ENCODE measurements at regions not wholly inside any gene's neighbourhood (a gene's known extent, or its start where the extent isn't known, plus 50 kb on each side); places are given as distances from the start of the nearest gene placed in this dataset.

DNA sequence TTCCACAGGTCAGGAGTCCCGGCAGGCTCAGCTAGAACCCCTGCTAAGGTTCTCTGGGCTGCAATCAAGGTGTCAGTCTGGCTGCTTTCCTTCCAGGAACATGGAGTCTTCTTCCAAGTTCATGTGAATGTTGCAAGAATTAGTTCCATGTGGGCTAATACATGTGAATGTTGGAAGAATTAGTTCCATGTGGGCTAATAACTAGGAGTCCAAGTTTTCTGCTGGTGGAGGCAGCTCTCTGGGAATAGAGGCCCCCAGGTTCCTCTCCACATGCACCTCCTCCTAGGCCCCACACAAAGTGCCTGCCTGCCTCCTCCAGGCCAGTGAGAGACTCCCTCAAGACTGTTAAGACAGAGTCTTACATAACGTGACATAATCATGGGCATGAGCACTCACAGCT lies 140.8 kb upstream of the SLC35G4 start (continued):
- TF ChIP-seq, protein P1, sequence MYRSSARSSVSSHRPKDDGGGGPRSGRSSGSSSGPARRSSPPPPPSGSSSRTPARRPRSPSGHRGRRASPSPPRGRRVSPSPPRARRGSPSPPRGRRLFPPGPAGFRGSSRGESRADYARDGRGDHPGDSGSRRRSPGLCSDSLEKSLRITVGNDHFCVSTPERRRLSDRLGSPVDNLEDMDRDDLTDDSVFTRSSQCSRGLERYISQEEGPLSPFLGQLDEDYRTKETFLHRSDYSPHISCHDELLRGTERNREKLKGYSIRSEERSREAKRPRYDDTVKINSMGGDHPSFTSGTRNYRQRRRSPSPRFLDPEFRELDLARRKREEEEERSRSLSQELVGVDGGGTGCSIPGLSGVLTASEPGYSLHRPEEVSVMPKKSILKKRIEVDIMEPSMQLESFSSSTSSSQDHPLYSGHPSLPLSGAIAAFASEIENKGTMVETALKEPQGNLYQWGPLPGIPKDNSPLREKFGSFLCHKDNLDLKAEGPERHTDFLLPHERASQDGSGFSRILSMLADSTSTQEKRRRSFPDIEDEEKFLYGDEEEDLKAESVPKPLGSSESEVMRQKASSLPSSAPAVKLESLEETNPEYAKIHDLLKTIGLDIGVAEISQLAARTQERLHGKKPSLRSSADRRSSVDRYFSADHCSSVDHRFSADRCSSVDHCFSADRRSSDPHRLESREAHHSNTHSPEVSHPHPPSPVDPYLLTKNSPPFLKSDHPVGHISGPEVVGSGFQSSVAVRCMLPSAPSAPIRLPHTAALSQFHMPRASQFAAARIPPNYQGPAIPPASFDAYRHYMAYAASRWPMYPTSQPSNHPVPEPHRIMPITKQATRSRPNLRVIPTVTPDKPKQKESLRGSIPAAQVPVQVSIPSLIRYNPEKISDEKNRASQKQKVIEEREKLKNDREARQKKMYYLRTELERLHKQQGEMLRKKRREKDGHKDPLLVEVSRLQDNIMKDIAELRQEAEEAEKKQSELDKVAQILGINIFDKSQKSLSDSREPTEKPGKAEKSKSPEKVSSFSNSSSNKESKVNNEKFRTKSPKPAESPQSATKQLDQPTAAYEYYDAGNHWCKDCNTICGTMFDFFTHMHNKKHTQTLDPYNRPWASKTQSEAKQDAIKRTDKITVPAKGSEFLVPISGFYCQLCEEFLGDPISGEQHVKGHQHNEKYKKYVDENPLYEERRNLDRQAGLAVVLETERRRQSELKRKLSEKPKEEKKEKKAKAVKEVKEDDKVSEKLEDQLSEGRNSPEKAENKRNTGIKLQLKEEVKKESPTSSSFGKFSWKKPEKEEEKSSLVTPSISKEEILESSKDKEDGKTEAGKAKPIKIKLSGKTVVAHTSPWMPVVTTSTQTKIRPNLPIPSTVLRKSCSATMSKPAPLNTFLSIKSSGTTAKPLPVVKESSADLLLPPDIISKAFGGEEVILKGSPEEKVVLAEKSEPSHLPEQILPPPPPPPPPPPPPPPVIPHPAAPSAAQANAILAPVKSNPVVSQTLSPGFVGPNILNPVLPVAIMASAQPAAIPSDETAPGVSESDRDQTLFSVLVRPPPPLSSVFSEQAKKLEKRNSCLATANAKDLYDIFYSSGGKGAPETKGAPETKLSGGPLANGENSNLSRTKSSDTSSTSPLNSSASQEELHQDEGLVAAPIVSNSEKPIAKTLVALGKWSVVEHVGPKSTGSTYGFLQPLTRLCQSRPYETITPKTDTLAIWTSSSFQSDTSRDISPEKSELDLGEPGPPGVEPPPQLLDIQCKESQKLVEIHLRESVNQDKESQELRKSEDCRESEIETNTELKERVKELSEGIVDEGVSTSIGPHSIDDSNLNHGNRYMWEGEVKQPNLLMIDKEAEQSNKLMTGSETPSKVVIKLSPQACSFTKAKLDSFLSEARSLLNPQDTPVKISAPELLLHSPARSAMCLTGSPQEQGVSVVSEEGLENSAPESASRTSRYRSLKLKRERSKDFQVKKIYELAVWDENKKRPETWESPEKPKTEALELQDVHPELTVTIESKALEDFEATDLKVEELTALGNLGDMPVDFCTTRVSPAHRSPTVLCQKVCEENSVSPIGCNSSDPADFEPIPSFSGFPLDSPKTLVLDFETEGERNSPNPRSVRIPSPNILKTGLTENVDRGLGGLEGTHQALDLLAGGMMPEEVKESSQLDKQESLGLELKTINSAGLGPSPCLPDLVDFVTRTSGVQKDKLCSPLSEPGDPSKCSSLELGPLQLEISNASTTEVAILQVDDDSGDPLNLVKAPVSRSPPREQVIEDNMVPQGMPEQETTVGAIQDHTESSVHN (IDR thresholded peaks at IDR 0.05; ENCODE audit: borderline replicate concordance in 1 of 2, low read depth in 1 of 2), result no peak
- TF ChIP-seq BMI1 (IDR thresholded peaks at IDR 0.05; ENCODE audit: low read length), result no peak

DNA sequence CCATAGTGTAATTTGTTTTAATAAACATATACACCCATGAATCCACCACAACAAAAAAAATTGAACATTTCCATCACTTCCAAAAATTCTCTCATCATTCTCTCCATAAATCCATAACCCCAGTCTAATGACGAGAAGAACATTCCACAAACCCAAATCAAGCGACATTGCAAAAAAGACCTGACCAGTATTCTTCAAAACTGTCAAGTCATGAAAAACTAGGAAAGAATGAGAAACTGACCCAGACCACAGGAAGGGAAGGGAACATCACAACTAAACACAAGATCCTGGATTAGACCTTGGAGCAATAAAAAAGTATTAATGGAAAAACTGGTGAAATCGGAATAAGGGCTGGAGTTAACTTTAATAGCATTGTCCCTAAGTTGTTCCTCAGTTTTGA lies 141.3 kb upstream of the SLC35G4 start:
- 0% methylated on average over 3 of the region's 3 CpGs for WGBS (ENCODE audit: insufficient coverage, low coverage, missing lambda C conversion rate)
- Histone ChIP-seq H2AFZ (ENCODE audit: low read depth, low read length) (no peak overlapping the region), H3K27me3 (ENCODE audit: control insufficient read depth in 2 of 2, insufficient read depth in 2 of 2, low read length in 2 of 2) (no peaks in the 10 kb centered on the region; a peak in 1 of 5 replicates), H3K9me1 (ENCODE audit: control insufficient read depth, insufficient read depth, low read length) (no peaks in the 10 kb centered on the region), H3K9ac (ENCODE audit: insufficient read depth in 1 of 2, low read depth in 2 of 2, low read length in 2 of 2) (no peak overlapping the region), H3K4me1 (replicated peaks in 1 of 2; ENCODE audit: control insufficient read depth in 2 of 2, insufficient read depth in 2 of 2, low read length in 2 of 2) (no peaks in the 10 kb centered on the region), H4K20me1 (replicated peaks; ENCODE audit: control insufficient read depth, insufficient read depth, low read length) (no peaks in the 10 kb centered on the region), H3K9me3 (replicated peaks; ENCODE audit: control insufficient read depth, insufficient read depth, low read depth, low read length) (no peaks in the 10 kb centered on the region), H3K4me2 (ENCODE audit: insufficient read depth, low read length) (no peak overlapping the region), H3K27ac (ENCODE audit: extremely low read depth, low read depth, low read length) (no peak overlapping the region), H3K4me3 (no peak overlapping the region), H3K36me3 (ENCODE audit: control insufficient read depth, insufficient read depth, low read length) (no peaks in the 10 kb centered on the region), H3K79me2 (ENCODE audit: control insufficient read depth, insufficient read depth, low read length) (no peaks in the 10 kb centered on the region)
- ChIA-PET POLR2A (no interaction called here), CTCF (ENCODE audit: low intra/inter-chr PET ratio) (no interaction called here)
- peak; percentile 76 for TF ChIP-seq C11orf30 (IDR thresholded peaks at IDR 0.05; ENCODE audit: low read depth)
- TF ChIP-seq ZNF316 (IDR thresholded peaks at IDR 0.05), result peak; percentile 88
- TF ChIP-seq MAFF (IDR thresholded peaks at IDR 0.05; ENCODE audit: low read length), result peak; percentile 49
- TF ChIP-seq SNIP1 (IDR thresholded peaks at IDR 0.05; ENCODE audit: low read depth), result no peak
- no peak for TF ChIP-seq TSC22D4 (tag; IDR thresholded peaks at IDR 0.05)
- peak; percentile 46; the same call in 1 of the 2 replicates for TF ChIP-seq MAFK (IDR thresholded peaks at IDR 0.05; ENCODE audit: low read length)
- no peak for TF ChIP-seq E2F3 (CRISPR knock-in tag; IDR thresholded peaks at IDR 0.05)
- peak; percentile 73 for TF ChIP-seq MAFG (tag; conservative IDR thresholded peaks at IDR 0.05)
- ATAC-seq, result no peak
- in situ Hi-C loops (cut with MboI) (no loop called here), intact Hi-C loops (cut with micrococcal nuclease) (no loop called here)
- no peak for DNase-seq (ENCODE audit: extremely low read depth in 1 of 4, low spot score in 3 of 4)
- BruUV-seq (replicated peaks), result no TSS peak
- FAIRE-seq, result no peak

Data from K562 (cell line).